HG03280 (cell line): ENCODE measurements at regions not wholly inside any gene's neighbourhood (a gene's known extent, or its start where the extent isn't known, plus 50 kb on each side); places are given as distances from the start of the nearest gene placed in this dataset.

Experiments used
- ATAC-seq: cut with Tn5 transposase; IDR thresholded peaks from one replicate; pipeline ENCODE4 v1.9.1; 2021; ENCODE audit warnings: mild to moderate bottlenecking, moderate library complexity; ENCODE audit not compliant: unreplicated experiment

DNA sequence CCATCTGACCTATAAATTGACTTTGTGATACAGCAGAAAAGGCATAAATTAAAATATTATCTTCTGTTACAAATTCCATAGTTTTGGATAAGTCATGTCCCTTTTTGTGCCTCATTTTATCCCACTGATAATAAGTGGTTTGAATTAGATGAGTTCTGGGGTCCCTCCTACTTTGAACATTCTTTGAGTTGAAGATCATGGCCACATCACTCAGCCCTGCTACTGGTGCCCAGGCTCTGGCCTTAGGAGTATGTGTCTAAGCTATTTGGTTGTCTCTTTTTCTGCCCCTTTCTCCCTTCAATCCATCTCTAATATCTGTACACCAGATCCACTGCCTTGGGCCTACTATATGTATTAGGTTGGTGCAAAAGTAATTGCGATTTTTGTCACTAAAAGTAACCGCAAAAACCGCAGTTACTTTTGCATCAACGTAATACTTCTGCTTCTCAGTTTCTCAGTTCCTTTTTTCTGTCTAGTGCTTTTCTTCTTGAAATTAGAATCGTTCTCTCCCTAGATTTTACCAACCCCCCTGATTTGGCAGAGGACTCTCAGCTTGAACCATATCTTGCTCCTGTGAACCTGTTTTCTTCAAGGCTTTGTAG, 362.5 kb upstream of the TNP1 start:
- ATAC-seq, result peak; percentile 39

DNA sequence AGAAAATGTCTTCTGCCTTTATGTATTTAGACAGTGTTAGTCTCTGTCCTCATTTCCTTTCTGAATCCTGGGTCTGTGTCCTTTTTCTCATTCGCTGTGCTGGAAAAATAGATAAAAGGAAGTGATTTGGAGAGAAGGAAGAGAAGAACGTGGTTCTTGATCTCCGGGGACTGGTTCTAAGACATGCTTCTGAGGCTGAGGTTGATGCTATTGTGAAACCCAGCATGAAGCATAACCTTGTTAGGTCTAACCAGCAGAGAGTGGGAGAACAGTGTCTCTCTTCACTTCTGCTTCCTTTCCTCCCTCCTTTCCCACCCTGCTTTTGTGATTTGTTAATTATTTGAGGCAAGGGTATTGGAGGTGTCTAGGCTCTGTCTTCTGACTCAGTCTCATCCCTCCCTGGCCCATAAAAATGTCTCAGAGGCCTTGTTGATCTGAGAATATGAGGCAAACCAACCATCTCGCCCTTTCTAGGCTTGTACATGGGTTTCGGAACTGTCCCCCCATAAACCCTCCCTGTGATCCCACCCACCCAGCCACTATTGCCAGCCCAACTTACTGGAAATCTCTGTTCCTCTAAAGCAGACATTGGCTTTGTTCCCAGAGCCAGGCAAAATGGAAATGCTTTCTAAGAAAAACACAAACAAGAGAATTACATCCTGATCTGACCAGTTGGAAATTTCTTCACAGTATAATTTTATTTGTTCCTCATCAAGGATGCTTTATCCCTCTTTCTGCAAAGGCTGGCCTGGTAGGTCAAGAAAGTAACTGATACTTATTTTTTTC, 360.6 kb upstream of the TNP1 start:
- ATAC-seq, result no peak

DNA sequence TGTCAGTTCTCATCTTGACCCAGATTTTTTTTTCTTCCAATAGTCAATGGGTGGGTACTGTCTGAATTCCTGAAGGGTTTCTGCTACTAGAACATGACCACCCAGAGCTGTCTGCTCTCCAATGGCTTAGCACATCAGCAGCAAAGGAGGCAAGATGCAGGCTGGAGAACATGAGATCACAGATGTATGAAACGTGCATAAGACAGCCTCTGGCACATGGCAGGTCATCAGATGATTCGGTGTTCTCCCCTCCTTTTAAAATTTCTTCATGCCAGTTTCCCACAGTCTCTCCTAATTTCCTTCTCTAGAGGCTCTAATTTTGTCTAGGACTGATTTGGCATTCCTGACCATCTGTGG, 359.3 kb upstream of the TNP1 start:
- ATAC-seq, result no peak

DNA sequence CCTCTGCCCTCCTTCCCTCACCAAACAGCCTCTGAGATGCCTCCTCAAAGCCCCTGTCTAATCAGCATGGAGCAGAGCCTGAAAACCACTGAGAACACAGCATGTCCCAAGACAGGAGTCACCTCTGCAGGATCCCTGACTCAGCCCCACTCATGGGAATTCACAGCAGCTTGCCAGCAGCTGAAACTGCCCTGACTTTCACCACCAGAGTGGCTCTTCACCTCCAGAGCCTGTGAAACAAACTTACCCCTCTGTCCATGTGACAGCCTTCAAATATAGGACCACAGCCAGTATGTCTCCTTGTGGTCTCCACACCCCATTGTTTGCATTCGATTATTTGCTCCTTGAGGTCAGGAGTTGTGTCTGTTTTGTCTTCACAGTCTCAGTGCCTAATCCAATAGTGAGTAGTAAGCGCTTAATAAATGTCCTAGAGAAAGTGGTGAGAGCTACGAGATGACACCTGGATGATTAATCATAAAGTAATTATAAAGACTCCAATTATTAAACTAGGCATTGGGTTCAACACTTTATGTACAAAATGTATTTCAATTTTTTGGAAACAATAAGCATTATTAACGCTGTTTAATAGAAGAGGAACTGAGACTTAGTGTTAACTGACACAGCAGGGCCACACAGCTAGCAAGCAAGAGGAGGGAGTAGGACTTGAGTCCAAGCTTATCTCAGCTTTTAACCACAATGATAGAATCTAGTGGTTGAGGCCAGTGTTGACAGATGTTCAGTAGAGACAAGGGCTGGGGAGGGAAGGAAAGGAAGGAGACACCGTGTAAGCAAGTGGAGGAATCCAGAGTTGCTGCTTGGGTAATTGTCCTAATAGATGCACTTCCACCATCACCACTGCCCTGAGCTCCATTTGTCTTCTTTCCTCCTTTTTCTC, 358.7 kb upstream of the TNP1 start:
- ATAC-seq, result peak; percentile 42

DNA sequence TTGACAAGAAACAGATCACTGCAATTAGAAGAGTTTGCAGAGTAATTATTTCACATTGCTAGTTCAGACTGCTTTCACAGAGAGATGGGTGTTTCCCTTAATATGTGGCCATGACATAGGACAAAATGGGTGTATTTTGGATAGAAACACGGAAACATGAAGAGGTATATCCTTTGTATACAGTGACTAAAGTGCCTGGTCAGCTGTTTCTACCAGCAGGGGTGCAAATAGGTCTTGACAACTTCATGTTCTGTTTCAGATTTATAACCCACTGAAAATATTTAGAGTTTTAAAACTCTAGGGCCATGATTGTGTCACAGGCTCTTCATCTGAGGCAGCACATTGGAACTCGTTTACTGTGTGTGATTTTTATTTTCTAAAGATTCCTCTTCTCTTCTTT, 357.1 kb upstream of the TNP1 start:
- no peak for ATAC-seq

DNA sequence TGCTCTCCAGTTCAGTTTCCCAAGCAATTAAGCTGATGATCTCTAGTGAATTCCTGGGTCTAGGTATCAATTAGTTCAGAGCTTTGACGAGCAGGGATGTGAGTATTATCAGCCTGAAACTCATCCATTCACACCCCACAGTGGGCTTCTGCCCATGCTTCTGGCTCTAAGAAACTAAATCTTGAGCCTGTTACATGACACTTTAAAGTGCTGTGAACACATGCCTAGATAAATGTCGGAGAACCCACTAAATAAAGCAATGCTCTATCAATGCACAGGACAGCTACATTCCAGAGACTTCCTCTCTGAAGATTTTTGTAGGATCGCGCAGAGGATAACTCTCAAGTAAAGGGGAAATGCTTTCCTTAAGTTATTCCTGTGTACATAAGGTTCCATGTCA, 356.5 kb upstream of the TNP1 start:
- no peak for ATAC-seq

DNA sequence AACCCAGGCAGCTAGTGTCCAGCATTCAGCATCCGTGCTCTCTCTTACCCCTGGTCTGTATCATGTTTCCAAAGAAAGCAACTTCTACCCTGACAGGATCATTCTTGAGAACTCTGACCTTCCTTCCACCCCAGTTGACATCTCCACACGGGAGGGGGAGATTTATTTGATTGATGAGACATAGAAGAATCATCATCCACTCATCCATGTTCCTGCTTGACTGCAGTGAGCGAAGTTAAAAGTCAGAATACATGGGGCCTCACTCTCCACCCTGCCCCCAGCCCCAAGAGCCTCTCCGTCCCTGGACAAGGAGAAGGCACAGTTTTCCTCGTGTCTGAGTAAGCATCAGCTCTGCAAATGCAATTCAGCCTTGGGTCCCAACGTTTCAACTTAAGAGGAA, 356.0 kb upstream of the TNP1 start:
- ATAC-seq, result no peak

DNA sequence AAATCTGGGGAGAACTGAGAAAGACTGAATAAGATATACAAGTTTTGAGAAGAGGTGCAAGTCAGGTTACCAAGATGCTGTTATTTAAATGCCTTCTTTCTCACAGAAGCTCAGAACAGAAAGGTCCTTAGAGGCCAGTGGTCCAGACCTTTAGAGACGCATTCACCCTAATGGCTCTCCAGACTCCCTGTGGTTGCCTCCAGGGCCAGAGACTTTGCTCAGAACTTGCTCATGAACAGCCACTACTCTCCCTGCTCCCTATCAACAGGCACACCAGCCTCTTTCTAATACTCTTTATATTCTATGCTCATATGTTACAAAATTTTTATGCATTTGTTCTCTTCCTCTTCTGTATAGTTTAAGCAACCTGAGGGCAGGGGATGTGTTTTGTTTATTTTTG, 349.0 kb upstream of the TNP1 start:
- ATAC-seq, result no peak

DNA sequence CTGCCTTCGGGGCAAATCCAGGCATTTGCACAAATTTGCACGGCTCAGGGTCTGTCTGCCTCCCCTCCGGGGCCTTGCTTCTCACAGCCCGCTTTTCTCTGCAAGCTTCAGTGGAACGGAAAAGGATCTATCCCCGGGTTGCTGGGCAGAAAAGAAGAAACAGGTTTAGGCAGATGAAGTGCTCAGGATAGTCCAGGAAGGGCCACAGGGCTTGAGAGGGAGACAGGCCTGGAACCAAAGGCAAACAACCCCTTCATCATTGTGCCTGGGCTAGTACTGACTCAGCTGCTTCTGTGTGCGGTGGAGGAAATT, 347.8 kb upstream of the TNP1 start:
- no peak for ATAC-seq

DNA sequence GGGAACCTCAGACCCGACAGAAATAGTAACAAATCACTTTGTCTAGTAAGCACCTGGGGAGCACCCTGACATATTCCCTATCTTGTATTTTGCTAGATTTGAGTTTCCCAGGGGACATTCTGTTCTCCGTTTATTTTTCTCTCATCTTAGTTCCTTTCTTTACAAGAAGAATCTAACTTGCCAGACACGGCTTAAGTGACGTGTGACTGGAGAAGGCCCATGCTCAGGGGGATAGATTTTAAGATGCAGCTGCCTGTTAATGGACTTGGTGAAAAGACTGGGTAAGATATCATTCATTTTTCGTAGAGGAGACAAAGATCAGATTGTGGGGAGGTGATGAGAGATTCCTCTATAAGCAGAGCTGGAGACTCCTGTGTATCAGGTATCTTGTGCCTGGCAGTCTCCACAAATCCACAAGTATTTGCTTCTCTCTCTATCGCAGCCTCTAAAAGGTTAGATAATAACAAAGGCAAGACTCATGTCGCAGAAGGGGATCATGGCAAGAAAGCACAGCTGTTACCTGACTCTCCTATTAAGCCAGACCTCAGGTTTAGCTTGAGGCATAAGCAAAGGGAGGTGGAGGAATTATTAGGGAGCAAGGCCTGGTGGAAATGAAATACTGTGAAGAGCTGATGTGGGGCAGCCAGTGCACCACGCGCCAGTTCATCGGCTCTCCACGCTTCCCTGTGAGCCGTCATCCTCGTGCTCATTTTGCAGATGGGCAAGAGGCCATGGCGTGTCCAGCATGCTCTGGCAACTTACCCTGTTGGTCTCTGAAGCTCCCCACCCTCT, 347.2 kb upstream of the TNP1 start:
- ATAC-seq, result no peak

DNA sequence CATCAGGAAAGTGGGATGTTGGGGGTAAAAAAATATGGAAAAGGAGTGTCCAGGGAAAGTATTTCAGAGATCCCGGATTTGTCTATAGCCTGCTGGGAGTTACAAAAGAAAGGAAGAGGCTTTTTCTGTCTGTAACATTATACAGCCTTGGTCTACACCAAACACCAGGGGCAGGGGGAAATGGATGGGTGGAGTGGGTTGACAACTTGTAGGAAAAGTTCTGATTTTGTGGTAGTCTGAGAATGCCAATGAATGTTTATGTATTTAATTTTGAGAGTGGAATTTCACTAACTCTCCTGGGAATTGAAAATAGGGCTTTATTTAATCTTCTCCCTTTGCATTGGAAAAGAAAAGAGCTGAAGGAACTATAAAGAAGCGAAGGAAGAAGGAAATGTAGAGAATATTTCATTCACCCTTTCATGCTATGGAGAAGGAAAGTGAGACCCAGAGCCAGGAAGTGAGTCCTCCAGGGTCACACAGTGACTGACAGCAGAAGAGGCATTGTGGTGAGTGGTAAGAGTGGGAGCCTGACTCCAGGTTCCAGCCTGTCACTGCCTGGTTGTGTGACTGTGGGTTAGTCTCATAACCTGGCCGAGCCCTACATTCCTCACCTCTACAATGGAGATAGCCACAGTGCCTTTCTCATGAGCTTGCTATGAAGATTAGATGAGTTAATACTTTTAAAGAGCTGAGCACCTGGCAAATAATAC, 346.3 kb upstream of the TNP1 start:
- ATAC-seq, result no peak

DNA sequence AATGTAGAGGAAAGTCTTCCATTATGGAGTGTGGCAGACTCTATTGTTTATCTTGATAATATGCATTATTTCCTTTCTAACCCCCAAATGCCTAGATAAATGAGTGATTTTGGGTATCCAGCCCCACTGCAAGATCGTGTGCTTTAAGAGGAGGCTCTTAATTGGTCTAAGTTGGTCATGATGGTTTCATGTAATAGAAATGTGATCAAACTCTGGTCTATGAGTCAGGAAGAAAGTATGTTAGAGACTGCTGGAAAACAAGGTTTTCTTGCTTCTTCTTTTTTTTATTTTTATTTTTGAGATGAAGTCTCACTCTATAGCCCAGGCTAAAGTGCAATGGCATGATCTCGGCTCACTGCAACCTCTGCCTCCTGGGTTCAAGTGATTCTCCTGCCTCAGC, 344.5 kb upstream of the TNP1 start:
- ATAC-seq, result no peak

DNA sequence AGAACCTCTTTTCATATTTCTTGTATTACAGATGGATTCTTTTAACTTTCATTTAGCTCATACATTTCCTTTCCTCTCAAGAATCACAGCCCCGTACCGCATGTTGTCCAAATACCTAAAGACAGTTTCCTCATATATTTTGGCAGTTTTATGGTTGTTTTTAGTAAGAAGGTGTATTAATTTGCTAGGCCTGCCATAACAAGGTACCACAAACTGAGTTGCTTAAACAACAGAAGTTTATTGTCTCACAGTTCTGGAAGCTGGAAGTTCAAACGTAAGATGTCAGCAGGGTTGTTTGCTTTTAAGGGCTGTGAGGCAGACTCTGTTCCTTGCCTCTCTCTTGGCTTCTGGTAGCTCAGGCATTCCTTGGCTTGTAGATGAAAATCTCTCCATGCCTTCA, 343.2 kb upstream of the TNP1 start:
- ATAC-seq, result no peak

DNA sequence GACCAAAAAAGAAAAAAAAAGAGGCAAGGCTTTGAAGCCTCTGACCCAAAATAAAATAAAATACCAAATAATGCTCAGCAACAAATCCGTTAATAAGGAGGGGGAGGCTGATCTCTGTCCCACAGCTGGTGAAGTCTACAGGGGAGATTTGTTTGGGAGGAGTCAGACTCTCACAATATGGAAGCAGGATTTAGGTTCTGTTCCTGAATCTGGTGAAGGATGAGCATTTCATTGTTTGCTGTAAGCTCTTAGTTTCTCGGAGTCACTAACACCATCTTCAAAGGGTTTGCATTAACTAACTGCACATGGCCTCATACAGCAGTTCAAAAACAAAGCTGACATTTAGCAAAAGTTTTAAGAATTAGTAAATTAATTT, 339.4 kb upstream of the TNP1 start:
- no peak for ATAC-seq

DNA sequence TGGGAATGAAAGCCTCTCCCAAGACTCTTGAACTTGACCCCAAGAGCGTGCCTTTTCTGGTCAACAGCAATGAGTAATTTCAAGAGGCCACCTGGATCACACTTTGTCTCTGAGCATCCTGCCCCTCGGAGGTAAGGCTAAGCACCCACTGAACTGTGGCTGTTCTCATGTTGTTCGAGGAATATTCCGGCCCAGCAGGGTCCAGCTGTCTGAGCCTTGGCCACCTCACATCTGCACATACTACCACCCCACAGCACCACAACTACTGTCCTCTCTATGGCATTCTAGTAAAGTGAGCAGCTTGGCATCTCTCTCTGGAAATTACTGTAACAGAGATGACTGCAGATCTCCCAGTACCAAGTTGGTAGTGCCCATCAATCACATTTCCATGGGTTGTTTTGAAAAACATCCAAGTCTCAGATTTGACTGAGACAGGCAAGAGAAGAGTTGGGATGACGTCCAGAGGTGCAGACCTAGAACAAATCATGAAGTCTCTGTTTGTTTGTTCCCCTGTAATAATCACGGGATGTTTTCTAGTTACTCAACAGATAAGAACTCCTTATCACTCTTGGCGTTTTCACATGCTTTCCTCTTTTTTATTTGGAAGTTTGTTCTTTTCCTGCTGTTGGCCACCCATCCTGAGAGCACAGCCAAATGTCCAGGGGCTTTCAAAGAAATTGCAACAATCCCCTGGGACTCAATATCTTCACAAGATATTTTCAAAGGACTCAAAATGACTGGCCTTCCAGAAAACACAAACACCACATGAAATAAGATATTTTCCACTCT, 336.0 kb upstream of the TNP1 start:
- ATAC-seq, result no peak

DNA sequence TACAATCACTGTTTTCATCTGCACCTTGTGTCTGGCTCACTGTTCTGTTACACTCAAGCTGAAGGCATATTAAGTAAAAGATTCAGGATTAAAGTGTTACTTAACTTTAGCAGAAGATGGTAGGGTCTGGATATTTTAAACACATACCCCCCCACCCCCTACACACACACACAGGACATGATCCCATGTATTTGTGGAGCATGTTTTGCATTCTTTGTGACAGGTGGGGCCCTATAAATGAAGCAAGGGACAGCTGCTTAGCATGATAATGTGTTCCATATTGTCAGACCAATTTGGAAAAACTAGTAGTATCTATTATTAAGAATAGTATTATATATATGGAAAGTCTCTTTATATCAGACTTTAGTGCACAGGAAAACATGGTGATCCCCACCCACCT, 335.2 kb upstream of the TNP1 start:
- no peak for ATAC-seq

DNA sequence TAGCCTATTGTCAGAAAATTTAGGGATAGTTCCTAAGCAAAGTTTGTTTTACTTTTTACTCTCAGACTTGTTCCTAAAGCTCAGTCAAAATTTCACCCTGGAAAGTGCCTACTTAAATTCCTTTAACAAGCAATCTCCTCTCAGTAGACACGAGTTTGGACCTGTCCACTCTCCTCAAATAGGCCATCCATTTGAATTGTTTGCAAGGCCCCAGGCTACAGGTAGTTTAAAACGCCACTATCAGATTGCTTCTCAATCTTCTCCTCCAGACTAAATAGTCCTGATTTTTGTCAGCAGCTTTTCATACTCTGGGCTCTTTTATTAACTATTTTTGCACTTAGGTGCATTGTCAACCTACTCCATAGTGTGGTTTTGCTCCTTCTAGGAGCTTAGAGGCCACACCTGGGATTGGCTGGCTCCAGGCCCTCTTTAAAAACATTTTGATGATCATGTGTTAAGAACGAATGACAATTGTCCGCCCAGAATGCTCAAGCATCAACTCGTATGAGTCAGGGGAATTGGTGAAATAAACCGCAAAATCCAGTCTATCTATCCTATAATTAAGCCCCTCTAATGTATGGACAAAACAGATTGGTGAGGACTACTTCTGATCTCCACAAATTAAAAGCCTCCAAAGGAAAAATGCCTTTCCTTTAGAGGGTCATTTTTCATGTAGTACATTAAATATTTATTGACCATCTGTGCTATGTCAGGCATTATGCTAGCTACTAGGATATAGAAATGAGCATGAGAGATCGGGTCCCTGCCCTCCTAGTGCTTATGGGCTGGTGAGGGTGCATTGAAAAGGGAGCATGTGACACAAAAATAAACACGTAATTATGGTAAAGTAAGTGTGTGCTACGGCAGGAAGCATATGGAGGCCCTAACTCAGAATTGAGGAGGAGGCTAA, 333.8 kb upstream of the TNP1 start:
- no peak for ATAC-seq

DNA sequence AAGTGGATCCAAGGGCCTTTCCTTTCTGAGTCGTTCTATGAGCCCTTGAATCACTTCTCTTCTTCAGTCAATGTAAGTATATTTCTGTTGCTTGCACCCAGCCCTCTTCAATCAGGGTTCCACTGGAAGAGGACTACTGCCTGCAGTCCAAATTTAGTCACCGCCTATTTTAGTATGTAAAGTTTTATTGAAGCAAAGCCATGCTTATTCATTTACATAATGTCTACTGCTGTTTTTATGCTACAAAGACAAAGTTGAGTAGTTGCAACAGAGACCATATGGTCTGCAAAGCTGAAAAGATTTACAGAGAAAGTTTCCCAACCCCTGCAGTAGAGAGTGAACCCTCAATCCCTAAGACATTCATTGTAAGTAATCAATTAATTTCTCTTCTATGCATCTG, 332.5 kb upstream of the TNP1 start:
- ATAC-seq, result no peak

DNA sequence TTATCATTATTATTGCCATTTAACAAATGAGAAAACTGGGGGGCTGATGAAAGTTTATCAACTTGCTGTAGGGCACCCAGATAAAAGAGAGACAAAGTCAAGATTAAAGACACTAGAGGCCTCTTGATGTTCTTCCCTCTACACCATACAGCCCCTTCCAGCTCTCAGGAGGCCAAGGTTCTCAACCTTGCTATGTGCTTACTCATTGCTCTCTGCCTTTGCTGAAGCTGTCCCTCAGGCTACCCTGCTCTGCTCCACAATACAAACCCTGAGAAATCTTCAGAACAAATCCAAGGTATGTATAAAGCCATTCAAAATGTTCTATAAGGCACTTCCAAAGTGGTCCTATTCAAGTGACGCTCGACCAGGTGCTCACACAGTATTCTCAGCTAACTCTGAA, 329.9 kb upstream of the TNP1 start:
- ATAC-seq, result no peak
